Loucy (cell line): ENCODE measurements at regions not wholly inside any gene's neighbourhood (a gene's known extent, or its start where the extent isn't known, plus 50 kb on each side); places are given as distances from the start of the nearest gene placed in this dataset.

ENCODE experiments used
- H2AFZ ChIP-seq: fragments of 200-600 bp; sonication (generic); 2 replicates; pipeline ENCODE4 v1.6.0; 2016; ENCODE audit warnings: antibody characterized with exemption, mild to moderate bottlenecking, low read length, moderate library complexity
- H3F3A ChIP-seq: fragments of 200-600 bp; 2 replicates; pipeline ENCODE4 v1.6.0; 2016; ENCODE audit warnings: antibody characterized with exemption, low read depth, mild to moderate bottlenecking
- H3K27me3 ChIP-seq: fragments of 200-600 bp; sonication (generic); 2 replicates; pipeline ENCODE4 v1.6.1; 2014; ENCODE audit warnings: low read length, mild to moderate bottlenecking; ENCODE audit not compliant: insufficient read depth, poor library complexity, severe bottlenecking
- H3K36me3 ChIP-seq: fragments of 200-600 bp; sonication (generic); 2 replicates; pipeline ENCODE4 v1.6.1; 2016; ENCODE audit warnings: low read length; ENCODE audit not compliant: insufficient read depth
- H3K4me1 ChIP-seq: fragments of 200-600 bp; sonication (generic); 2 replicates; pipeline ENCODE4 v1.5.1; 2014; ENCODE audit warnings: low read length, mild to moderate bottlenecking; ENCODE audit not compliant: insufficient read depth, poor library complexity, severe bottlenecking
- H3K4me2 ChIP-seq: fragments of 200-600 bp; sonication (generic); 2 replicates; pipeline ENCODE4 v1.6.0; 2014; ENCODE audit warnings: antibody characterized with exemption, low read length, low read depth, mild to moderate bottlenecking; ENCODE audit not compliant: poor library complexity, severe bottlenecking
- H3K4me3 ChIP-seq: fragments of 200-600 bp; sonication (generic); 2 replicates; pipeline ENCODE4 v1.5.1; 2014; ENCODE audit warnings: low read length, mild to moderate bottlenecking, mixed read lengths; ENCODE audit not compliant: poor library complexity, severe bottlenecking
- H3K79me2 ChIP-seq: fragments of 200-600 bp; sonication (generic); 2 replicates; pipeline ENCODE4 v1.6.1; 2014; ENCODE audit warnings: low read length; ENCODE audit not compliant: insufficient read depth
- H3K9ac ChIP-seq: fragments of 200-600 bp; sonication (generic); 2 replicates; pipeline ENCODE4 v1.6.0; 2014; ENCODE audit warnings: mild to moderate bottlenecking, low read depth, low read length, moderate library complexity; ENCODE audit not compliant: poor library complexity, severe bottlenecking
- H3K9me2 ChIP-seq: fragments of 200-600 bp; sonication (generic); replicated peaks from 2 replicates; pipeline ENCODE4 v1.6.1; 2016; ENCODE audit warnings: low read depth, low read length, mixed read lengths
- H3K9me3 ChIP-seq: fragments of 200-600 bp; sonication (generic); 2 replicates; pipeline ENCODE4 v1.6.1; 2014; ENCODE audit warnings: mild to moderate bottlenecking, antibody characterized with exemption, low read length, low read depth; ENCODE audit not compliant: insufficient read depth
- H4K20me1 ChIP-seq: fragments of 200-600 bp; sonication (generic); 2 replicates; pipeline ENCODE4 v1.6.0; 2014; ENCODE audit warnings: antibody characterized with exemption, low read length, mild to moderate bottlenecking; ENCODE audit not compliant: insufficient read depth, poor library complexity, severe bottlenecking
- EZH2phosphoT487 ChIP-seq: fragments of 200-600 bp; IDR thresholded peaks from 2 replicates; pipeline ENCODE4 v1.6.1; 2018; ENCODE audit warnings: antibody characterized with exemption, mild to moderate bottlenecking, moderate library complexity, borderline replicate concordance
- TF ChIP-seq, protein P1 (sequence below): fragments of 200-600 bp; sonication (generic); conservative IDR thresholded peaks from 2 replicates; pipeline ENCODE4 v1.5.1; 2014; ENCODE audit warnings: mild to moderate bottlenecking, antibody characterized with exemption, low read length

DNA sequence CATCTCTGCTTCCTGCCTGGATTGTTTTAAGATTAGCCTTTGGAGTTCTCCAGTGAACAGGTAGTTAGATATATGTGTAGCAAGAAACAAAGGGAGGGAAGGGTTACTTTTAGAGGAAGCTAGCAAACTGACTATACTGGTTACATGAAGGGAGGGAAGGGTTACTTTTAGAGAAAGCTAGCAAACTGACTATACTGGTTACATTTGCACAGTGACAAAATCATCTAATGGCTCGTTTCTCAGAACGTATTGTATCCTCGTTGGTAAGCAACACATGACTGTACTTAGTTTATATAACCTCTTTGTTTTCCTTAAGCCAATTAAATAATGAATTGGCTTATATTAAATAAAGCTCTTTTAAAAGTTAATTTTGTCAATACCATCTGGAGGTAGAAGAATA is 540.9 kb downstream of the EPM2A start:
- Histone ChIP-seq H2AFZ (no peak overlapping the region), H3K9me3 (no peaks in the 10 kb centered on the region), H3K4me2 (no peak overlapping the region), H3K9me2 (no peaks in the 10 kb centered on the region), H3K79me2 (no peaks in the 10 kb centered on the region), H3K36me3 (no peaks in the 10 kb centered on the region), H3K9ac (no peak overlapping the region), H3K4me1 (no peaks in the 10 kb centered on the region), H3K27me3 (no peaks in the 10 kb centered on the region), H3K4me3 (no peak overlapping the region), H4K20me1 (no peaks in the 10 kb centered on the region), H3F3A (no peaks in the 10 kb centered on the region)
- TF ChIP-seq EZH2phosphoT487, result no peak

DNA sequence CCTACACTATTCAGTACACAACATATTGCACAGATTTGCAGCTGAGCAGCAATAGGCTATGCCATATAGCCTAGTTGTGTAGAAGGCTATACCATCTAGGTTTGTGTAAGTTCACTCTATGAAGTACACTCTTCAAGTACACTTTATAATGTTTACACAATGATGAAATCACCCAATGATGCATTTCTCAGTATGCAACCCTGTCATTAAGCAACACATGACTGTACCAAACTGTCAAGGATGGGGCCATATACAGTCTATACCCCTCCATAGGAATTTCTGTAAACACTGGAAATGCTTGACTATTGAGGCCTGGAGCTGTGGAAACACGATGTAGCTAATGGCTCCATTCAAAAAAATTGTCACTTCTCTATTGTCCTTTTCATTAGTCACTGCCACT is 535.4 kb downstream of the EPM2A start:
- no peak overlapping the region for H3K4me2 ChIP-seq
- TF ChIP-seq, protein P1, sequence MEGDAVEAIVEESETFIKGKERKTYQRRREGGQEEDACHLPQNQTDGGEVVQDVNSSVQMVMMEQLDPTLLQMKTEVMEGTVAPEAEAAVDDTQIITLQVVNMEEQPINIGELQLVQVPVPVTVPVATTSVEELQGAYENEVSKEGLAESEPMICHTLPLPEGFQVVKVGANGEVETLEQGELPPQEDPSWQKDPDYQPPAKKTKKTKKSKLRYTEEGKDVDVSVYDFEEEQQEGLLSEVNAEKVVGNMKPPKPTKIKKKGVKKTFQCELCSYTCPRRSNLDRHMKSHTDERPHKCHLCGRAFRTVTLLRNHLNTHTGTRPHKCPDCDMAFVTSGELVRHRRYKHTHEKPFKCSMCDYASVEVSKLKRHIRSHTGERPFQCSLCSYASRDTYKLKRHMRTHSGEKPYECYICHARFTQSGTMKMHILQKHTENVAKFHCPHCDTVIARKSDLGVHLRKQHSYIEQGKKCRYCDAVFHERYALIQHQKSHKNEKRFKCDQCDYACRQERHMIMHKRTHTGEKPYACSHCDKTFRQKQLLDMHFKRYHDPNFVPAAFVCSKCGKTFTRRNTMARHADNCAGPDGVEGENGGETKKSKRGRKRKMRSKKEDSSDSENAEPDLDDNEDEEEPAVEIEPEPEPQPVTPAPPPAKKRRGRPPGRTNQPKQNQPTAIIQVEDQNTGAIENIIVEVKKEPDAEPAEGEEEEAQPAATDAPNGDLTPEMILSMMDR, result no peak
- no peaks in the 10 kb centered on the region for H3K4me1 ChIP-seq
- H3K4me3 ChIP-seq, result no peak overlapping the region
- no peaks in the 10 kb centered on the region for H3K9me2 ChIP-seq
- H3K36me3 ChIP-seq, result no peaks in the 10 kb centered on the region
- no peak overlapping the region for H2AFZ ChIP-seq
- no peaks in the 10 kb centered on the region for H3K9me3 ChIP-seq
- H3K9ac ChIP-seq, result no peak overlapping the region
- no peaks in the 10 kb centered on the region for H3K27me3 ChIP-seq
- no peaks in the 10 kb centered on the region for H4K20me1 ChIP-seq
- H3F3A ChIP-seq, result no peaks in the 10 kb centered on the region
- H3K79me2 ChIP-seq, result no peaks in the 10 kb centered on the region

DNA sequence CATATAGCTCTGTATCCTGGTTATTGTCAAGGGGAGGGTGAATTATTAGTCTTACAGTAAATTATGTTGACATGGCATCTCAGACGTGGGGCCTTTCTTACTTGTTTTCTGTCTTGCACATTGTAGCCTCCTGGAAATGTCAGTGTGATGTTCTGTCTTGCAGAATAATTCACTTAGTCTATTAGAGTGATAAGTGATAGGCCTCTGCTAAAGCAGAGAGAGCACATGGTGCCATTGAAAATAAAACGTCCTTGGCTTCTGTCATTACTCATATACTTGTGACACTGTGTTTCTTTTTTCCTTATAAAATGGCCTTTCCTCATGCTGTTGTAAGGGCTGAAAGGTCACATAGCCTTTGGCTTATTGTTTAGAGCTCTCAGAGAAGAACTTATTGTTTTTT is 531.0 kb downstream of the EPM2A start:
- H3F3A ChIP-seq, result no peaks in the 10 kb centered on the region
- no peaks in the 10 kb centered on the region for H3K9me2 ChIP-seq
- H3K27me3 ChIP-seq, result no peaks in the 10 kb centered on the region
- no peak overlapping the region for H2AFZ ChIP-seq
- no peaks in the 10 kb centered on the region for H3K79me2 ChIP-seq
- no peak for TF ChIP-seq EZH2phosphoT487
- TF ChIP-seq, protein P1, result no peak
- no peaks in the 10 kb centered on the region for H3K9me3 ChIP-seq
- H3K4me1 ChIP-seq, result no peaks in the 10 kb centered on the region
- H3K9ac ChIP-seq, result no peak overlapping the region
- no peaks in the 10 kb centered on the region for H3K36me3 ChIP-seq
- no peak overlapping the region for H3K4me3 ChIP-seq
- H3K4me2 ChIP-seq, result no peak overlapping the region
- no peaks in the 10 kb centered on the region for H4K20me1 ChIP-seq

DNA sequence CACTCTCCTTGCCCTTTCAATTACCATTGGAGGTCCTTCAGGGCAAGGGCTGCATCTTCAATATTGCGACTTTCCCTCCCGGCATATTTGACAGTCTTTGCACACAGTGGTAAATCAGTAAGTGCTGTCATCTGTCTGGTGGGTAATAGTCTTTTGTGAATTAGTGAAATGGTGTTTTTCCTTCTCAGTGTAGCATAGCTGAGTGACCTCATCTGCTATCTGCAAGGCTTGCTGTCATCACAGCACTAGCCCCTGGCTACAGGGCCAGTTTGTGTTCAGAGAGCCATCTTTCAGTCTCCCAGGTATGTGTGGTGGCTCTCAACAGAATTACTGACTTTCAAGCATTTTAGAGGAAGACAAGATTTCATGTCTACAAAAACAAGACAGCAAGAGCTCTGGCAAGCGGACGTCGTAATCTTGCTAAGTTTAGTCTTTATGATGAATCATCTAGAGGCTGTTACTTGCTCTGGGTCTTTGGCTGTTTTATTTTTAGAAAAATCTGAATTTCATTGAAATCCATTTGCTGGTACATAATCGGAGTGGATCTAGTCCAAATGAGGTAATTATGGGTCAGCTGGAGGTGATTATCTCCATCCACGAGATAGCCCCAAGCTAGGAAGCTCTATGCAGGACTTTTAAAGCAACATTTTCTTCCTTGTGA is 528.9 kb downstream of the EPM2A start:
- H4K20me1 ChIP-seq, result no peaks in the 10 kb centered on the region
- no peak for TF ChIP-seq EZH2phosphoT487
- TF ChIP-seq, protein P1, result no peak
- peaks cover 4% of the 10 kb centered on the region for H3K4me1 ChIP-seq
- H3K27me3 ChIP-seq, result no peaks in the 10 kb centered on the region
- no peaks in the 10 kb centered on the region for H3K9me3 ChIP-seq
- no peaks in the 10 kb centered on the region for H3F3A ChIP-seq
- H3K9me2 ChIP-seq, result no peaks in the 10 kb centered on the region
- no peaks in the 10 kb centered on the region for H3K79me2 ChIP-seq
- no peaks in the 10 kb centered on the region for H3K36me3 ChIP-seq
- no peak overlapping the region for H2AFZ ChIP-seq
- H3K9ac ChIP-seq, result no peak overlapping the region
- no peak overlapping the region for H3K4me2 ChIP-seq
- no peak overlapping the region for H3K4me3 ChIP-seq
